ENCODE measurements at regions not wholly inside any gene's neighbourhood (a gene's known extent, or its start where the extent isn't known, plus 50 kb on each side); places are given as distances from the start of the nearest gene placed in this dataset.

- no peak overlapping the region for H2BK20ac ChIP-seq (ENCODE audit: low read depth, low read length, poor library complexity, severe bottlenecking)
- no peak for DNase-seq
- H3K27ac ChIP-seq (ENCODE audit: insufficient read length, low read depth, low read length): no peak overlapping the region
- no peaks in the 10 kb centered on the region; the same call in 1 of the 2 replicates for H3K4me1 ChIP-seq (ENCODE audit: insufficient read depth, low read length)
- no peak overlapping the region for H3T11ph ChIP-seq (ENCODE audit: low read length)
- H2AFZ ChIP-seq (ENCODE audit: low read length): no peak overlapping the region
- no peak overlapping the region for H3K9ac ChIP-seq (ENCODE audit: extremely low read depth, insufficient read length, low read length)
- H2BK12ac ChIP-seq (ENCODE audit: insufficient read length, low read depth, low read length): no peak overlapping the region
- TF ChIP-seq CTCF (conservative IDR thresholded peaks at IDR 0.05): no peak
- H4K20me1 ChIP-seq (ENCODE audit: control insufficient read depth, insufficient read depth, insufficient read length): no peaks in the 10 kb centered on the region
- peaks cover 11 to 15% of the 10 kb centered on the region in 2 experiments; a peak in 3 of 4 replicates for H3K4me1 Mint-ChIP-seq
- no peaks in the 10 kb centered on the region for H3K27me3 ChIP-seq (ENCODE audit: insufficient read depth, low read length)
- H3K27ac Mint-ChIP-seq: peak overlapping the region in 2 of 3 experiments; percentile 15 to 66; a peak in 2 of 7 replicates
- H3K9me3 Mint-ChIP-seq: peaks cover 0 to 2% of the 10 kb centered on the region in 2 experiments; a peak in 3 of 5 replicates
- H3K4ac ChIP-seq (ENCODE audit: low read depth, low read length): no peak overlapping the region
- no peaks in the 10 kb centered on the region for H3K79me2 ChIP-seq (ENCODE audit: insufficient read depth, low read length)
- no peak overlapping the region for H2BK120ac ChIP-seq (ENCODE audit: low read depth, low read length, poor library complexity, severe bottlenecking)
- WGBS (ENCODE audit: extremely low coverage, insufficient read length, low lambda C conversion rate): no CpG with 5 or more reads among the region's 1 CpG
- H3K14ac ChIP-seq (ENCODE audit: insufficient read depth, low read length): no peak overlapping the region; the same call in 1 of the 2 replicates
- H3K36me3 Mint-ChIP-seq (ENCODE audit: insufficient read depth in 1 of 3, low read depth in 3 of 3): no peaks in the 10 kb centered on the region
- no peak overlapping the region for H4K8ac ChIP-seq (replicated peaks; ENCODE audit: insufficient read length, low read depth, low read length)
- no peaks in the 10 kb centered on the region for H3K9me3 ChIP-seq (ENCODE audit: control insufficient read depth, low read depth, low read length)
- no peak overlapping the region for H4K91ac ChIP-seq (ENCODE audit: insufficient read length, low read depth, low read length)
- no peak overlapping the region for H2AK5ac ChIP-seq (ENCODE audit: insufficient read length, low read length)
- no peaks in the 10 kb centered on the region for H3K79me1 ChIP-seq (ENCODE audit: insufficient read depth, low read depth, low read length, poor library complexity, severe bottlenecking)
- no peaks in the 10 kb centered on the region for H3K23me2 ChIP-seq (ENCODE audit: insufficient read length, low read depth, low read length, poor library complexity, severe bottlenecking)
- H3K27me3 Mint-ChIP-seq (ENCODE audit: low read depth): no peaks in the 10 kb centered on the region; the same call in 1 of the 2 replicates
- H4K5ac ChIP-seq (ENCODE audit: insufficient read length, low read depth, low read length): no peak overlapping the region
- no peak overlapping the region for H3K56ac ChIP-seq (ENCODE audit: insufficient read length, low read depth, low read length)
- H3K23ac ChIP-seq (ENCODE audit: insufficient read length, low read depth, low read length): no peak overlapping the region
- no peak overlapping the region for H3K18ac ChIP-seq (ENCODE audit: insufficient read length, low read depth, low read length)
- H2BK15ac ChIP-seq (ENCODE audit: low read depth, low read length): no peak overlapping the region
- H3K4me2 ChIP-seq (ENCODE audit: insufficient read depth, insufficient read length, low read length): no peak overlapping the region
- no peak overlapping the region for H3K4me3 Mint-ChIP-seq
- H2BK5ac ChIP-seq (ENCODE audit: insufficient read length, low read length): no peak overlapping the region
Observed at GRCh38 chr21:35136586-35137219, 87.6 kb upstream of the RUNX1 start.

Measured in H9 (cell line).